T-helper 22 cell (primary cell): ENCODE measurements at regions not wholly inside any gene's neighbourhood (a gene's known extent, or its start where the extent isn't known, plus 50 kb on each side); places are given as distances from the start of the nearest gene placed in this dataset.
"Not testable (repeated sequence)": the region's sequence is repeated elsewhere in the genome, so short reads cannot be mapped to it uniquely, and the experiment has no call there.

Experiments used
- DNase-seq: peaks from one replicate; pipeline ENCODE4 v3.0.0-alpha.2; 2020; ENCODE audit warnings: low read depth

DNA sequence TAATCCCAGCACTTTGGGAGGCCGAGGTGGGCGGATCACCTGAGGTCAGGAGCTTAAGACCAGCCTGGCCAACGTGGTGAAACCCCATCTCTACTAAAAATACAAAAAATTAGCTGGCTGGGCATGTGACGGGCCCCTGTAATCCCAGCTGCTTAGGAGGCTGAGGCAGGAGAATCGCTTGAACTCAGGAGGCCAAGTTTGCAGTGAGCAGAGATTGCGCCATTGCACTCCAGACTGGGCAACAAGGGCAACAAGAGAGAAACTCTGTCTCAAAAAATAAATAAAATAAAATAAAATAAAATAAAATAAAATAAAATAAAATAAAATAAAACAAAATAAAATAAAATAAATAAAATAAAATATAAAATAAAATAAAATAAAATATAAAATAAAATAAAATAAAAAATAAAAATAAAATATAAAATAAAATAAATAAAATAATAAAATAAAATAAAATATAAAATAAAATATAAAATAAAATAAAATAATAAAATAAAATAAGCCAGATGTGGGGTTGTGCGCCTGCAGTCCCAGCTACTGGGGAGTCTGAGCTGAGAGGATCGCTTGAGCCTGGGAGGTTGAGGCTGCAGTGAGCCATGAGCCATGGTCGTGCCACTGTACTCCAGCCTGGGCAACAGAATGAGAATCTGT, 49.8 kb upstream of the ITGB1 start:
- DNase-seq, result not testable (repeated sequence)
